ENCODE measurements at regions not wholly inside any gene's neighbourhood (a gene's known extent, or its start where the extent isn't known, plus 50 kb on each side); places are given as distances from the start of the nearest gene placed in this dataset.

GRCh38 chr5:66413931-66414330 lies 182.3 kb upstream of the MAST4 start:
- no peak overlapping the region for H3K4me3 ChIP-seq (ENCODE audit: low read depth in 1 of 3, low read length in 3 of 3)
- no peaks in the 10 kb centered on the region for H3K4me1 ChIP-seq (ENCODE audit: control insufficient read depth in 4 of 4, insufficient read depth in 4 of 4, low read length in 3 of 4)
- no peak overlapping the region for H3K9ac ChIP-seq (ENCODE audit: low read depth in 1 of 2, low read length in 2 of 2)
- H3K27ac ChIP-seq (ENCODE audit: low read depth in 1 of 2, low read length in 2 of 2), result no peak overlapping the region
- no peak for DNase-seq (ENCODE audit: low spot score)
- TF ChIP-seq HNF4A (conservative IDR thresholded peaks at IDR 0.05), result no peak
- TF ChIP-seq MAX (IDR thresholded peaks at IDR 0.05), result no peak
- no peak for TF ChIP-seq HNF4G (IDR thresholded peaks at IDR 0.05)
- no peak for TF ChIP-seq YY1 (IDR thresholded peaks at IDR 0.05)
- no peak for TF ChIP-seq JUND (IDR thresholded peaks at IDR 0.05)
- TF ChIP-seq EGR1 (IDR thresholded peaks at IDR 0.05; ENCODE audit: low read depth in 2 of 2), result no peak
- no peak for TF ChIP-seq RAD21 (IDR thresholded peaks at IDR 0.05)
- no peak for TF ChIP-seq SP1 (IDR thresholded peaks at IDR 0.05)
- TF ChIP-seq ATF3 (IDR thresholded peaks at IDR 0.05), result no peak
- TF ChIP-seq TAF1 (conservative IDR thresholded peaks at IDR 0.05), result no peak
- no peak for TF ChIP-seq NR2F2 (IDR thresholded peaks at IDR 0.05)
- TF ChIP-seq REST (IDR thresholded peaks at IDR 0.05), result no peak
- H3K9me3 ChIP-seq (ENCODE audit: control insufficient read depth in 4 of 4, low read length in 3 of 4), result no peaks in the 10 kb centered on the region
- H3K36me3 ChIP-seq (ENCODE audit: control insufficient read depth in 4 of 4, insufficient read depth in 3 of 4, low read depth in 1 of 4, low read length in 3 of 4), result no peaks in the 10 kb centered on the region
- no peaks in the 10 kb centered on the region for H3K27me3 ChIP-seq (ENCODE audit: control insufficient read depth in 4 of 4, insufficient read depth in 4 of 4, low read length in 3 of 4)
- WGBS, result 95% methylated on average over 1 of the region's 1 CpG

GRCh38 chr5:66415208-66415607 lies 181.0 kb upstream of the MAST4 start:
- Histone ChIP-seq H3K9me3 (ENCODE audit: control insufficient read depth in 4 of 4, low read length in 3 of 4) (no peaks in the 10 kb centered on the region), H3K9ac (ENCODE audit: low read depth in 1 of 2, low read length in 2 of 2) (no peak overlapping the region), H3K27ac (ENCODE audit: low read depth in 1 of 2, low read length in 2 of 2) (no peak overlapping the region), H3K27me3 (ENCODE audit: control insufficient read depth in 4 of 4, insufficient read depth in 4 of 4, low read length in 3 of 4) (no peaks in the 10 kb centered on the region), H3K4me1 (ENCODE audit: control insufficient read depth in 4 of 4, insufficient read depth in 4 of 4, low read length in 3 of 4) (no peaks in the 10 kb centered on the region), H3K36me3 (ENCODE audit: control insufficient read depth in 4 of 4, insufficient read depth in 3 of 4, low read depth in 1 of 4, low read length in 3 of 4) (no peaks in the 10 kb centered on the region), H3K4me3 (ENCODE audit: low read depth in 1 of 3, low read length in 3 of 3) (no peak overlapping the region)
- TF ChIP-seq FOXA2 (IDR thresholded peaks at IDR 0.05) (no peak), NR2F2 (IDR thresholded peaks at IDR 0.05) (no peak), FOXA1 (IDR thresholded peaks at IDR 0.05) (no peak), YY1 (IDR thresholded peaks at IDR 0.05) (no peak), HNF4A (conservative IDR thresholded peaks at IDR 0.05) (no peak), GABPA (IDR thresholded peaks at IDR 0.05 in 1 of 2, conservative IDR thresholded peaks at IDR 0.05 in 1 of 2) (no peak), SP1 (IDR thresholded peaks at IDR 0.05) (no peak), JUND (IDR thresholded peaks at IDR 0.05) (no peak), EGR1 (IDR thresholded peaks at IDR 0.05; ENCODE audit: low read depth in 2 of 2) (no peak), ATF3 (IDR thresholded peaks at IDR 0.05) (no peak), TAF1 (conservative IDR thresholded peaks at IDR 0.05) (no peak), REST (IDR thresholded peaks at IDR 0.05) (no peak), HNF4G (IDR thresholded peaks at IDR 0.05) (no peak), ZBTB33 (IDR thresholded peaks at IDR 0.05) (no peak), MAX (IDR thresholded peaks at IDR 0.05) (no peak), RAD21 (IDR thresholded peaks at IDR 0.05) (no peak), CTCF (IDR thresholded peaks at IDR 0.05; ENCODE audit: low read depth, low read length, missing input control) (no peak), RXRA (IDR thresholded peaks at IDR 0.05) (no peak)
- DNase-seq (ENCODE audit: low spot score), result no peak

Data from liver (tissue), 8 donors.